H1 (cell line): ENCODE measurements at regions not wholly inside any gene's neighbourhood (a gene's known extent, or its start where the extent isn't known, plus 50 kb on each side); places are given as distances from the start of the nearest gene placed in this dataset.
"Not testable (repeated sequence)": the region's sequence is repeated elsewhere in the genome, so short reads cannot be mapped to it uniquely, and the experiment has no call there.

Experiments
- ASH2L ChIP-seq: fragments of 200-600, 300-600 bp; sonication (generic); IDR thresholded peaks from one replicate; pipeline ENCODE4 v1.7.1; 2017; ENCODE audit warnings: low read length
- ATF3 ChIP-seq: IDR thresholded peaks from 2 replicates; pipeline ENCODE4 v1.6.1; 2011; ENCODE audit warnings: low read depth, mild to moderate bottlenecking, low read length; ENCODE audit not compliant: insufficient read depth
- CREB1 ChIP-seq: IDR thresholded peaks from 2 replicates; pipeline ENCODE4 v1.6.1; 2012; ENCODE audit warnings: inconsistent platforms
- CTCF ChIP-seq, 3 experiments: IDR thresholded peaks; 1 replicate in 2 of 3; 2 replicates in 1 of 3; pipeline versions ENCODE4 v1.5.1 to v1.6.1; 2011; ENCODE audit warnings: low read length in 3 of 3, mild to moderate bottlenecking in 3 of 3, inconsistent platforms in 2 of 3, low read depth in 1 of 3, moderate library complexity in 1 of 3; ENCODE audit not compliant: insufficient read depth in 1 of 3; ENCODE audit errors: control extremely low read depth in 1 of 3
- EZH2 ChIP-seq: fragments of 200-600 bp; sonication (generic); IDR thresholded peaks from 2 replicates; pipeline ENCODE4 v1.7.1; 2012; ENCODE audit warnings: low read depth, mild to moderate bottlenecking, moderate library complexity, low read length, inconsistent platforms; ENCODE audit not compliant: severe bottlenecking
- MAX ChIP-seq: IDR thresholded peaks from 2 replicates; pipeline ENCODE4 v1.6.1; 2012; ENCODE audit warnings: inconsistent platforms
- PHF8 ChIP-seq: fragments of 200-600 bp; sonication (generic); conservative IDR thresholded peaks from 2 replicates; pipeline ENCODE4 v1.7.1; 2012; ENCODE audit warnings: low read depth, mild to moderate bottlenecking, inconsistent platforms, low read length, moderate library complexity
- POLR2A ChIP-seq, 2 experiments: IDR thresholded peaks; 1 replicate in 1 of 2; 2 replicates in 1 of 2; pipeline ENCODE4 v1.6.1; 2011; ENCODE audit warnings: low read depth in 2 of 2, low read length in 2 of 2, mild to moderate bottlenecking in 2 of 2; ENCODE audit errors: control extremely low read depth in 1 of 2
- RAD21 ChIP-seq, 2 experiments: IDR thresholded peaks in 1 of 2; conservative IDR thresholded peaks in 1 of 2; 2 replicates each; pipeline ENCODE4 v1.6.1; 2011; ENCODE audit warnings: low read depth in 2 of 2, low read length in 2 of 2, improper control_type of control experiment in 1 of 2, inconsistent platforms in 1 of 2, mild to moderate bottlenecking in 1 of 2, moderate library complexity in 1 of 2
- SIN3A ChIP-seq, 2 experiments: IDR thresholded peaks in 1 of 2; conservative IDR thresholded peaks in 1 of 2; 2 replicates each; pipeline ENCODE4 v1.6.1; 2011 to 2012; ENCODE audit warnings: low read length in 2 of 2, improper control_type of control experiment in 1 of 2, low read depth in 1 of 2, mild to moderate bottlenecking in 1 of 2
- SIX5 ChIP-seq: IDR thresholded peaks from 2 replicates; pipeline ENCODE4 v1.6.1; 2011; ENCODE audit warnings: mild to moderate bottlenecking, low read depth, low read length
- SP1 ChIP-seq: IDR thresholded peaks from 2 replicates; pipeline ENCODE4 v1.6.1; 2011; ENCODE audit warnings: low read depth, low read length
- ZNF274 ChIP-seq: IDR thresholded peaks from 2 replicates; pipeline ENCODE4 v1.7.0; 2012; ENCODE audit warnings: low read length, borderline replicate concordance; ENCODE audit errors: extremely low read depth

- not testable (repeated sequence) for TF ChIP-seq ATF3; SIN3A (conservative IDR thresholded peaks at IDR 0.05 in 1 of 2, IDR thresholded peaks at IDR 0.05 in 1 of 2; ENCODE audit: low read depth in 1 of 2, low read length in 2 of 2); POLR2A (IDR thresholded peaks at IDR 0.05; ENCODE audit: control extremely low read depth in 1 of 2, low read depth in 2 of 2, low read length in 2 of 2); SIX5; CTCF (IDR thresholded peaks at IDR 0.05; ENCODE audit: control extremely low read depth in 1 of 3, insufficient read depth in 1 of 3, low read depth in 1 of 3, low read length in 3 of 3); RAD21 (IDR thresholded peaks at IDR 0.05 in 1 of 2, conservative IDR thresholded peaks at IDR 0.05 in 1 of 2; ENCODE audit: low read depth in 2 of 2, low read length in 2 of 2); EZH2; MAX; CREB1; PHF8; ZNF274; ASH2L; SP1
Observed at GRCh38 chr9:38904719-38905118, 184.8 kb upstream of the FAM240B start.
